Posterior cingulate gyrus (tissue), 11 donors: ENCODE measurements at regions not wholly inside any gene's neighbourhood (a gene's known extent, or its start where the extent isn't known, plus 50 kb on each side); places are given as distances from the start of the nearest gene placed in this dataset.

Source experiments
- DNase-seq, 10 donors: peaks; one replicate each; pipeline versions ENCODE4 v3.0.0 to v3.0.0-alpha.2; 2020 to 2021; ENCODE audit warnings: mixed read lengths in 3 of 10
- intact Hi-C: fragments of 100-400 bp; cut with DNase I; formaldehyde crosslinking; loops from one replicate; pipeline ENCODE4 v1.15.1; 2023

- peak in 2 of 10 donors; percentile 14 to 67 for DNase-seq
- intact Hi-C loops, result no loop called here
These were observed 147.2 kb downstream of the CEBPB start for GRCh38 chr20:50337521-50338466.

DNA sequence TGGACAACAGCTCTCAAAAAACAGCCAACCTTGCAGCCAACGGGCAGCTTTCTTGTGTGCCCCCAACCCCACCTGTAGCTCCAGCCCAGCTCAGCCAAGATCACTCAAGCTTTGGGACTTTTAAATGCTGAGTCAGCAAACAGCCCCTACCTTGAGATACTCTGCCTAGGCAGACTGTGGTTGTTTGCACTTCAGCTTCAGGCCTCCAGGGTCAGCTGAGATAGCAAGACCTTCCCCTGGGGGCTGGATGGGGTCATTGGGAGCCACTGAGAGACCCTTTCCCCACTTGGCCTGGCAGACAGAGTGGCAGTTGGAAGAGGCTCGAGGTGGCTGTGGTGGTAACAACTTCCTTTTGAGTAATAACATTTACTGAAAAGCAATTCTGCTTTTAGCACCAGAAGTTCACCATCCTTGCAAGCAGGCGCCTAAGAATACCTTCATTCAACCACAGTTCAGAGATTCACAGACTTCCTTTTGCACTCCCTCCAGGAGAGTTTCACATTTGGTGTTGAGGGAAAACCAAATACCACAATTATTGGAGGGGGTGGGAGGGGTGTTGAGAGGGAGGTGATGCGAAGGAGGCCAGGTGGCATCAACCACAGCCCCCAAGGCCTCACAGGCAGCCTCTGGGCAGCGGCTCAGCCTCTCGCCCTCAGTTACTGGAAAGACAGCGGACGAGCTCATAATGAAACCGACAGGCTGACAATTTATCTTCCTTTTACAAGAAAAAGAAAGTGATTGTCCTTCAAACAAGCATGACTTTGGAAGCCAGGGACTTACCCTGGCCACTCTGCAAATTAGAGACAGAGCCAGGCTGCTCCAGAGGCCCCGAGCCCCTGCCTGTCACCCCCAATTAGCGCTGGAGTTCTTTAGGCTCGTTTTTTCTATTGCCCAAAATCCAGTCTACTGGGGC is 148.1 kb downstream of the CEBPB start:
- peak in 2 of 10 donors; percentile 69 to 85 for DNase-seq
- intact Hi-C loops, result no loop called here

DNA sequence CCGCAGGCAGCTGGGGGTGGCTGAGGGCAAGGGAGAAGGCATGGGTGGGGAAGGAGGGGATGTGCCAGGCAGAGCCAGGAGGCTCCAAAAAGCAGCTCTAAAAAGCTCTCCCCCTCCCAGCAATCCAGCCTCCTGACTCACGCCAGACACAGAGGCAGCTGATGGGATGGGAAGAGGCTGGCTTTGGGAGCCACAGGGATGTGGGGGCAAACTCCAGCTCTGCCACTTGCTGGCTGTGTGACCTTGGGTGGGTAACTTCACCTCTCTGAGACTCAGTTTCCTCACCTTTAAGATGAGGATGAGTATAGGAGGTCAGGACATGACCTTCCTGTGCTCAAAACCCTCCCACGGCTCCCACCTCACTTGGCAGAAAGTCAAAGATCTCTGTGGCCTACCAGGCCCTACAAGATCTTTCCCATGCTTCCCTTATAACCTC is 148.9 kb downstream of the CEBPB start:
- intact Hi-C loops, result no loop called here
- peak in 2 of 10 donors; percentile 43 for DNase-seq

DNA sequence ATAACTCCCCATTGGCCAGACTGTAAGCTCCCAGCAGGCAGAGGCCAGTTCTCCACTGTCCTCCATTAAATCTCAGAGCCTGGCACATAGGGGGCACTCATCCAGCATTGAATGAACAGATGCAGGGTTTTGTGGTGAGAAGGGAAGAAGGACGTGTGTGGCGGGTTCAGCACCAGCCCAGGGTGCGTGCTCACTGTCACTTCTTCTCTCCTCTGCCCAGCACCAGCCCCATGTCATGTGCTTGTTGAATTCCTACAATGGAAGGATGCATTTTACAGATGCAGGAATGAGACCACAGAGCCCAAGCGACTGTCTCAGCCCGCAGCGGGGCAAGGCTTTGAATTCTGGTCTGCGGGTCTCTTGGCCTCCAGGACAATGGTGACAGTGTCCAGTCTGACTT is 149.9 kb downstream of the CEBPB start:
- intact Hi-C loops, result no loop called here
- peak in 2 of 10 donors; percentile 58 for DNase-seq

GRCh38 chr20:50341050-50341449 is 150.4 kb downstream of the CEBPB start:
- intact Hi-C loops, result no loop called here
- peak in 2 of 10 donors; percentile 54 to 64 for DNase-seq

GRCh38 chr20:50341880-50342637 is 151.4 kb downstream of the CEBPB start:
- intact Hi-C loops, result no loop called here
- DNase-seq, result peak in 2 of 10 donors; percentile 18 to 53

- intact Hi-C loops, result no loop called here
These were observed 152.0 kb downstream of the CEBPB start for GRCh38 chr20:50342638-50343102.

GRCh38 chr20:50343125-50343489 is 152.5 kb downstream of the CEBPB start:
- intact Hi-C loops, result no loop called here
- DNase-seq, result peak in 1 of 10 donors; percentile 31

More at GRCh38 chr20:50342638-50343102, 152.0 kb downstream of the CEBPB start:
- no peak for DNase-seq

- DNase-seq, result peak in 2 of 10 donors; percentile 55 to 73
- intact Hi-C loops, result no loop called here
These were observed 153.0 kb downstream of the CEBPB start for GRCh38 chr20:50343490-50344179.

DNA sequence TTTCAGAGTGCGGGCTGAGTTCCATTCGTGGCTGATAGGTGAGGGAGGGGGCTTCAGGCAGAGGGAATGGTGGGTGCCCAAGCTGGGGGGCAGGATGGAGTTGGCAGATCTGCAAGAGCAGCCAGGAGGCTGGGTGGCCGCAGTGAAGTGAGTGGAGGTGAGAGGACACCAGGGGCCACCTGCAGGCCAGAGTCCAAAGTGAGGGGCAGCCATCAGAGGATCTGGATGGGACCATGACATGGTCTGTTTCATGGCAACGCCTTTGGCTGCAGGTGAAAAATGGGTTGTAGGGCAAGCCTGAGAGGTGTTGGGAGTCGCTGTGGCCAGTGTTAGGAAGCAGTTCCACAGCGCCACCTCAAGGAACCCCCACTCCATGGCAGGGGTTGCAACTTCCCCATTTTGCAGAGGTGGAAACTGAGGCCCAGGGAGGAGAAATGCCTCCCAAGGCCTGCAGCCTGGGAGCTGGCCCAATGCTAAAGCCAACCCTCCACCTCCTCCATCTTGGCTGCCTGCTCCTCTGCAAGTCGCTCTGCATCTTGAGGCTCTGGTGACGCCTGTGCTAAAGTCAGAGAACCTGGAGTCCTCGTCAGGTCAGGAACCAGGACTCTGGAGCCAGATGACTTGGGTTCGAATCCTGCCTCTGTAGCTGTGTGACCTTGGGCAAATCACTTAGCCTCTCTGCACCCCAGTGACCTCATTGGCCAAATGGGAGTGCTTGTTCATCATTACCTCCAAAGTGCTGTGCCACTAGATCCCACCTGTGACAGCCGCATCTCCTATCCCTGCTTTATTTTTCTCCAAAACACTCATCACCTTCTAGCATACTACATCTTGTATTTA is 153.8 kb downstream of the CEBPB start:
- intact Hi-C loops, result no loop called here

GRCh38 chr20:50345712-50346373 is 155.2 kb downstream of the CEBPB start:
- peak in 1 of 10 donors; percentile 30 for DNase-seq
- intact Hi-C loops, result no loop called here

More for the DNA sequence above, 153.8 kb downstream of the CEBPB start:
- DNase-seq, result peak in 2 of 10 donors; percentile 30 to 47

- intact Hi-C loops, result no loop called here
- DNase-seq, result peak; percentile 61 to 96 (median 74)
These were observed 156.0 kb downstream of the CEBPB start for GRCh38 chr20:50346374-50347283.

DNA sequence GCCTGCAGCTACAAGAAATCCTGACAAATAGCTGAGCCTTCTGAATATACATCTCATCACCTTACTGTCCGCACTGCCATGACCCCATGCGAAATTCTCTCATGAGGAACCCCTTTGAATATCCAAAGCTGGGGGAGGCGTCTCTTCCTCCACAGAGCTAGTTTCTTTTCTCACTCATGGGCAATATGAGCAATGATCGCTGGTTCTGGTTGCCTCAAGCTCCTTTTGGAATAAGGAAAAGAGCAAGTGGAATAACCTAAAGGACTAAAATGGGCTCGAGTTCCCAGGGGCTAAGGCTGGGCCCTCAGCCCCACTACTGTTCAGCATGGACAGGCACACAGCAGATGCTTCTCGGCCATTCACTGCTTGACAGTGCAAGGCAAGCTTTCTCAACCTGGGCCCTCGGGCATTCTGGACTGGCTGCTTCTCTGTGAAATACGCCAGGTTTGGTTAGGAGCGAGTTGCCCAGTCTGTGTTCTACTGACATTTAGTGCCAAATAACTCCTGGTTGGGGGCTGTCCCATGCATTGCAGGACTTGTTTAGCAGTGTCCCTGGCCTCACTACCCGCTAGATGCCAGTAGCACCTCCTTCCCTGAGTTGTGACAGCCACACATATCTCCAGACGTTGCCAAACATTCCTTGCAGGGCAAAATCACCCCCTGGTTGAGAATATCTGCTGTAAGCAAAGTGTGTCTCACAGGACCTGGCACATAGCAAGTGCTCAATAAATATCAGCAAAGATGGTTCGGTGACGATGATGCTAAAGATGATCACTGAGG is 156.8 kb downstream of the CEBPB start:
- intact Hi-C loops, result no loop called here
- peak in 1 of 10 donors; percentile 45 for DNase-seq

DNA sequence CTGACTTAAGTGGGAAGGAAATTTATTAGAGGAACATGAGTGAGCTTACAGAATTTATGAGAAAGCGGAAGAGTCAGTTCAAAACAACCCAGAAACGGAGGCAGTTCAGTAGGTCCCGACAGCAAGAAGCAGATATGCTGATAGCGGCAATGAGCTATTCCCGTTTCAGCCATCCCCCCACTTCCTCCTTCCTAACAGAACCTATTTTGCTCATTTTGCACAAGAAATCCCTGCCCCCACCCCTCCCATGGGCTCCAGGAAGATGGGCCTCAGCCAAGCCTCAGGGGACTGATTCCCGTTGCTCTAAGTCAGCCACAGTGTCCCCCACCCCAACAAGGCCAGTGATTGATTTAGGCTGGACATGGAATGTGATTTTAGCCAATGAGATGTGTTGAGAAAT is 157.5 kb downstream of the CEBPB start:
- intact Hi-C loops, result no loop called here
- DNase-seq, result peak in 1 of 10 donors; percentile 54

DNA sequence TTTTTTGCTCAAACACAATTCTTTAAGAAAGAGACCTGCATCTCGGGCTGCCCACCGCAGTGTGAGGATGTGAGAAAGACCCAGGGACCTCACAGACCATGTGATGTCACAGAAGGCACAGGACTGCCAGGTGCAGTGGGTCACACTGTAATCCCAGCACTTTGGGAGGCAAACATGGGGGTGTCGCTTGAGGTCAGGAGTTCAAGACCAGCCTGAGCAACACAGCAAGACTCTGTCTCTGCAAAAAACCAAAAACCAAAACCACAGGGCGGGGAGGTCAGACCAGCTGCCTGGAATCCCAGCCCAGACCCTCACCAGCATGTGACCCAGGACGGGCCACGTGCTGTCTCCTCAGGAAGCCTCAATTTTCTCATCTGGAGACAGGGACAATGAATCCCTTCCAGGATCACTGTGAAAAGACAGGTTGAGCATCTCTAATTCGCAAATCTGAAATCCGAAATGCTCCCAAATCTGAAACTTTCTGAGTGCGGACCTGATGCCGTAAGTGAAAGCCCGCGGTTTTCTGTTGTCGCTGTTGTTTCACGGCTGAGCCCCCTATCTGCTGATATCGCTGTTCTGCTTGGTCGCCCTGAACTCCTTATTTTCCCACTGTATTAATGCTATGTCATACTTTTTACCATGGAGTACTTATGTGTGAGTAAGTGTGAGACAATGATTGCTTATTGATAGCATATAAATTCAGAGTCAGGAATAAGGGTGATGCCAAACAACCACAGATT is 159.5 kb upstream of the PTPN1 start:
- intact Hi-C loops, result no loop called here

More for the DNA sequence above, 159.5 kb upstream of the PTPN1 start:
- peak in 1 of 10 donors; percentile 50 for DNase-seq
